ENCODE measurements at regions not wholly inside any gene's neighbourhood (a gene's known extent, or its start where the extent isn't known, plus 50 kb on each side); places are given as distances from the start of the nearest gene placed in this dataset.

GRCh38 chr5:117089001-117089400 lies 514.4 kb upstream of the SEMA6A start:
- intact Hi-C loops (cut with DNase I), result no loop called here
- H3K27ac ChIP-seq, result no peak overlapping the region
- H3K4me1 ChIP-seq, result no peaks in the 10 kb centered on the region
- no peak overlapping the region for H3K4me3 ChIP-seq
- TF ChIP-seq CTCF (IDR thresholded peaks at IDR 0.05), result no peak
- no peaks in the 10 kb centered on the region for H3K36me3 ChIP-seq
- ATAC-seq (no peak), DNase-seq (no peak)
- no peaks in the 10 kb centered on the region for H3K9me3 ChIP-seq
- H3K27me3 ChIP-seq, result no peaks in the 10 kb centered on the region

- ATAC-seq, result no peak
- Histone ChIP-seq H3K4me1 (no peaks in the 10 kb centered on the region), H3K9me3 (no peaks in the 10 kb centered on the region), H3K4me3 (no peak overlapping the region), H3K27ac (no peak overlapping the region), H3K27me3 (no peaks in the 10 kb centered on the region), H3K36me3 (no peaks in the 10 kb centered on the region)
- no peak for DNase-seq
- TF ChIP-seq CTCF (IDR thresholded peaks at IDR 0.05), result no peak
- intact Hi-C loops (cut with DNase I), result no loop called here
Measured at GRCh38 chr5:117088176-117088575, 513.6 kb upstream of the SEMA6A start.

GRCh38 chr5:117084067-117084466 lies 509.4 kb upstream of the SEMA6A start:
- Histone ChIP-seq H3K27me3 (no peaks in the 10 kb centered on the region), H3K36me3 (no peaks in the 10 kb centered on the region), H3K4me1 (no peaks in the 10 kb centered on the region), H3K9me3 (no peaks in the 10 kb centered on the region), H3K4me3 (no peak overlapping the region), H3K27ac (no peak overlapping the region)
- intact Hi-C loops (cut with DNase I), result no loop called here
- DNase-seq (no peak), ATAC-seq (no peak)
- no peak for TF ChIP-seq CTCF (IDR thresholded peaks at IDR 0.05)

GRCh38 chr5:117082977-117083376 lies 508.4 kb upstream of the SEMA6A start:
- Histone ChIP-seq H3K9me3 (no peaks in the 10 kb centered on the region), H3K4me3 (no peak overlapping the region), H3K4me1 (no peaks in the 10 kb centered on the region), H3K27me3 (no peaks in the 10 kb centered on the region), H3K27ac (no peak overlapping the region), H3K36me3 (no peaks in the 10 kb centered on the region)
- DNase-seq (no peak), ATAC-seq (no peak)
- TF ChIP-seq CTCF (IDR thresholded peaks at IDR 0.05), result no peak
- intact Hi-C loops (cut with DNase I), result no loop called here

- no peaks in the 10 kb centered on the region for H3K27me3 ChIP-seq
- no peaks in the 10 kb centered on the region for H3K9me3 ChIP-seq
- ATAC-seq (no peak), DNase-seq (no peak)
- no peak overlapping the region for H3K4me3 ChIP-seq
- no peak overlapping the region for H3K27ac ChIP-seq
- peak; percentile 30 for TF ChIP-seq CTCF (IDR thresholded peaks at IDR 0.05)
- no peaks in the 10 kb centered on the region for H3K4me1 ChIP-seq
- no peaks in the 10 kb centered on the region for H3K36me3 ChIP-seq
- intact Hi-C loops (cut with DNase I), result no loop called here
Measured at GRCh38 chr5:117077142-117077541, 502.5 kb upstream of the SEMA6A start.

GRCh38 chr5:117072439-117072838 lies 497.8 kb upstream of the SEMA6A start:
- intact Hi-C loops (cut with DNase I), result no loop called here
- Histone ChIP-seq H3K4me3 (no peak overlapping the region), H3K4me1 (no peaks in the 10 kb centered on the region), H3K36me3 (no peaks in the 10 kb centered on the region), H3K27me3 (no peaks in the 10 kb centered on the region), H3K27ac (no peak overlapping the region), H3K9me3 (no peaks in the 10 kb centered on the region)
- ATAC-seq (no peak), DNase-seq (no peak)
- TF ChIP-seq CTCF (IDR thresholded peaks at IDR 0.05), result no peak
